ENCODE measurements at regions not wholly inside any gene's neighbourhood (a gene's known extent, or its start where the extent isn't known, plus 50 kb on each side); places are given as distances from the start of the nearest gene placed in this dataset.

DNA sequence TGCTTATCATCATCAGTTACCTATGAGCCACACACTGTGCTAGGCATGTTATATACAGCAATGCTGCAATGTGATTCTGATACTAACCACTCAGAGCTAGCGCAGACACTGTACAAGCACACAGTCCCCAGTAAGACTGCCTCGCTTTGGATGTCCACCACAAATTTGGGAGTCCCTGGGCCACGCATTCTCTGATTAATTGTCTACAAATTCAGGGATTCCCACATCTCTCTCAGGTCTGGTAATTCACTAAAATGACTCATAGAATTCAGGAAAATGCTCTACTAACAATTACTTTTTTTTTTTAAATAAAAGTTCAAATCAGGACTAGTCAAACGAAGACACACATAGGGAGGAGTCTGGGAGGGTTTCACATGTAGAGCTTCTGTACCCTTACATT, 652.1 kb upstream of the AADAT start:
- TF ChIP-seq, protein P1, sequence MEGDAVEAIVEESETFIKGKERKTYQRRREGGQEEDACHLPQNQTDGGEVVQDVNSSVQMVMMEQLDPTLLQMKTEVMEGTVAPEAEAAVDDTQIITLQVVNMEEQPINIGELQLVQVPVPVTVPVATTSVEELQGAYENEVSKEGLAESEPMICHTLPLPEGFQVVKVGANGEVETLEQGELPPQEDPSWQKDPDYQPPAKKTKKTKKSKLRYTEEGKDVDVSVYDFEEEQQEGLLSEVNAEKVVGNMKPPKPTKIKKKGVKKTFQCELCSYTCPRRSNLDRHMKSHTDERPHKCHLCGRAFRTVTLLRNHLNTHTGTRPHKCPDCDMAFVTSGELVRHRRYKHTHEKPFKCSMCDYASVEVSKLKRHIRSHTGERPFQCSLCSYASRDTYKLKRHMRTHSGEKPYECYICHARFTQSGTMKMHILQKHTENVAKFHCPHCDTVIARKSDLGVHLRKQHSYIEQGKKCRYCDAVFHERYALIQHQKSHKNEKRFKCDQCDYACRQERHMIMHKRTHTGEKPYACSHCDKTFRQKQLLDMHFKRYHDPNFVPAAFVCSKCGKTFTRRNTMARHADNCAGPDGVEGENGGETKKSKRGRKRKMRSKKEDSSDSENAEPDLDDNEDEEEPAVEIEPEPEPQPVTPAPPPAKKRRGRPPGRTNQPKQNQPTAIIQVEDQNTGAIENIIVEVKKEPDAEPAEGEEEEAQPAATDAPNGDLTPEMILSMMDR (IDR thresholded peaks at IDR 0.05; ENCODE audit: low read length): no peak
- TF ChIP-seq EZH2 (optimal IDR thresholded peaks at IDR 0.05; ENCODE audit: low read depth, low read length) (no peak), EZH2phosphoT487 (IDR thresholded peaks at IDR 0.05; ENCODE audit: low read length) (no peak)
